NCI-H1417 (cell line): ENCODE measurements at regions not wholly inside any gene's neighbourhood (a gene's known extent, or its start where the extent isn't known, plus 50 kb on each side); places are given as distances from the start of the nearest gene placed in this dataset.

Experiments used
- DNase-seq, 3 experiments: peaks; one replicate each; lab custom pipeline; 2025; lab: John Stamatoyannopoulos, UW

- peak in 2 of 3 experiments; percentile 8 to 56 for DNase-seq
Observed at GRCh38 chr6:98136333-98136732, 698.0 kb upstream of the POU3F2 start.

- DNase-seq: peak in 2 of 3 experiments; percentile 22 to 68
Observed at GRCh38 chr6:98137391-98137790, 697.0 kb upstream of the POU3F2 start.

GRCh38 chr6:98142839-98143238, 691.5 kb upstream of the POU3F2 start:
- no peak for DNase-seq

GRCh38 chr6:98146656-98147055, 687.7 kb upstream of the POU3F2 start:
- no peak for DNase-seq

GRCh38 chr6:98156580-98156979, 677.8 kb upstream of the POU3F2 start:
- DNase-seq: no peak

GRCh38 chr6:98179606-98180005, 654.8 kb upstream of the POU3F2 start:
- DNase-seq: peak in 1 of 3 experiments; percentile 24

GRCh38 chr6:98200084-98200483, 634.3 kb upstream of the POU3F2 start:
- DNase-seq: no peak

- DNase-seq: no peak
Observed at GRCh38 chr6:98203170-98203806, 631.1 kb upstream of the POU3F2 start.

GRCh38 chr6:98212468-98212867, 621.9 kb upstream of the POU3F2 start:
- DNase-seq: no peak

GRCh38 chr6:98215531-98215930, 618.8 kb upstream of the POU3F2 start:
- no peak for DNase-seq

- DNase-seq: peak in 2 of 3 experiments; percentile 5 to 73
Observed at GRCh38 chr6:98230250-98230649, 604.1 kb upstream of the POU3F2 start.

- DNase-seq: no peak
Observed at GRCh38 chr6:98239057-98239456, 595.3 kb upstream of the POU3F2 start.

- no peak for DNase-seq
Observed at GRCh38 chr6:98241630-98242029, 592.7 kb upstream of the POU3F2 start.

GRCh38 chr6:98254624-98255023, 579.8 kb upstream of the POU3F2 start:
- no peak for DNase-seq

- DNase-seq: no peak
Observed at GRCh38 chr6:98260382-98260781, 574.0 kb upstream of the POU3F2 start.

- DNase-seq: peak; percentile 23 to 91 (median 66)
Observed at GRCh38 chr6:98272060-98272459, 562.3 kb upstream of the POU3F2 start.

- DNase-seq: peak in 1 of 3 experiments; percentile 13
Observed at GRCh38 chr6:98274691-98275090, 559.7 kb upstream of the POU3F2 start.

GRCh38 chr6:98280492-98280891, 553.9 kb upstream of the POU3F2 start:
- peak in 1 of 3 experiments; percentile 44 for DNase-seq

- no peak for DNase-seq
Observed at GRCh38 chr6:98286620-98287019, 547.8 kb upstream of the POU3F2 start.

- DNase-seq: no peak
Observed at GRCh38 chr6:98287876-98288275, 546.5 kb upstream of the POU3F2 start.

- peak in 1 of 3 experiments; percentile 51 for DNase-seq
Observed at GRCh38 chr6:98292810-98293209, 541.6 kb upstream of the POU3F2 start.

- DNase-seq: no peak
Observed at GRCh38 chr6:98295515-98296175, 538.7 kb upstream of the POU3F2 start.

GRCh38 chr6:98308564-98308963, 525.8 kb upstream of the POU3F2 start:
- no peak for DNase-seq

- no peak for DNase-seq
Observed at GRCh38 chr6:98310443-98310842, 523.9 kb upstream of the POU3F2 start.
